Adrenal gland (tissue), 5 donors: ENCODE measurements at regions not wholly inside any gene's neighbourhood (a gene's known extent, or its start where the extent isn't known, plus 50 kb on each side); places are given as distances from the start of the nearest gene placed in this dataset.

ENCODE experiments used
- CTCF ChIP-seq, 6 experiments: fragments of 450-650 bp in 4 of 6; fragments of 200-600 bp in 2 of 6; sonication (generic) in 1 of 6; IDR thresholded peaks; 1 replicate in 5 of 6; 2 replicates in 1 of 6; pipeline versions ENCODE4 v1.5.1 to v1.8.0; 2016 to 2021; ENCODE audit warnings: antibody characterized with exemption in 6 of 6, mild to moderate bottlenecking in 2 of 6, moderate library complexity in 1 of 6
- POLR2A ChIP-seq, 2 donors: fragments of 450-650 bp; IDR thresholded peaks; one replicate each; pipeline ENCODE4 v1.6.1; 2017; ENCODE audit warnings: antibody characterized with exemption in 2 of 2, mild to moderate bottlenecking in 2 of 2, moderate library complexity in 1 of 2
- donor health status: DM: no; HTN: no; CAD: no.

- TF ChIP-seq POLR2A (IDR thresholded peaks at IDR 0.05), result no peak
- no peak for TF ChIP-seq CTCF (IDR thresholded peaks at IDR 0.05)
Measured at GRCh38 chr6:48866682-48867081, 596.4 kb downstream of the MMUT start.
